HEK293T (cell line): ENCODE measurements at regions not wholly inside any gene's neighbourhood (a gene's known extent, or its start where the extent isn't known, plus 50 kb on each side); places are given as distances from the start of the nearest gene placed in this dataset.

Experiments
- CTCF ChIA-PET: fragments of 350-600 bp; formaldehyde crosslinking; extraction: SDS; loops from one replicate; lab custom pipeline; 2021; ENCODE audit warnings: antibody characterized with exemption, inconsistent platforms; lab: Yijun Ruan, JAX
- POLR2A ChIA-PET: fragments of 350-600 bp; formaldehyde crosslinking; extraction: SDS; loops from one replicate; lab custom pipeline; 2020; ENCODE audit warnings: antibody characterized with exemption, inconsistent platforms; lab: Yijun Ruan, JAX
- DNase-seq: peaks from one replicate; pipeline ENCODE4 v3.0.0; 2012; ENCODE audit warnings: mixed read lengths; ENCODE audit errors: extremely low spot score
- ARNT ChIP-seq: fragments of 450-650 bp; IDR thresholded peaks from 2 replicates; pipeline ENCODE4 v1.6.1; 2017; ENCODE audit warnings: mild to moderate bottlenecking
- BHLHE40 ChIP-seq: fragments of 450-650 bp; IDR thresholded peaks from 2 replicates; pipeline ENCODE4 v1.6.1; 2016; ENCODE audit warnings: mild to moderate bottlenecking, moderate library complexity, borderline replicate concordance
- CTBP1 ChIP-seq: fragments of 450-650 bp; IDR thresholded peaks from 2 replicates; pipeline ENCODE4 v1.6.1; 2016; ENCODE audit warnings: borderline replicate concordance
- ELF4 ChIP-seq: fragments of 450-650 bp; IDR thresholded peaks from 2 replicates; pipeline ENCODE4 v1.6.1; 2017; ENCODE audit warnings: antibody characterized with exemption
- FOXA1 ChIP-seq: fragments of 450-650 bp; IDR thresholded peaks from 2 replicates; pipeline ENCODE4 v1.6.1; 2016; ENCODE audit warnings: mild to moderate bottlenecking
- FOXK2 ChIP-seq: fragments of 450-650 bp; IDR thresholded peaks from 2 replicates; pipeline ENCODE4 v1.6.1; 2016; ENCODE audit warnings: mild to moderate bottlenecking
- FOXM1 ChIP-seq: fragments of 450-650 bp; IDR thresholded peaks from 2 replicates; pipeline ENCODE4 v1.6.1; 2017; ENCODE audit warnings: mild to moderate bottlenecking, borderline replicate concordance
- HDGF ChIP-seq: fragments of 450-650 bp; IDR thresholded peaks from 2 replicates; pipeline ENCODE4 v1.6.1; 2017; ENCODE audit warnings: antibody characterized with exemption, borderline replicate concordance
- L3MBTL2 ChIP-seq: fragments of 450-650 bp; conservative IDR thresholded peaks from 2 replicates; pipeline ENCODE4 v1.6.1; 2016; ENCODE audit warnings: mild to moderate bottlenecking
- LEF1 ChIP-seq: fragments of 450-650 bp; IDR thresholded peaks from 2 replicates; pipeline ENCODE4 v1.6.1; 2017; ENCODE audit warnings: mild to moderate bottlenecking, borderline replicate concordance
- NFRKB ChIP-seq: fragments of 450-650 bp; IDR thresholded peaks from 2 replicates; pipeline ENCODE4 v1.6.1; 2016; ENCODE audit warnings: mild to moderate bottlenecking, moderate library complexity
- PKNOX1 ChIP-seq: fragments of 450-650 bp; IDR thresholded peaks from 2 replicates; pipeline ENCODE4 v1.6.1; 2016
- SP1 ChIP-seq: fragments of 450-650 bp; IDR thresholded peaks from 2 replicates; pipeline ENCODE4 v1.6.1; 2017
- SUZ12 ChIP-seq: fragments of 450-650 bp; IDR thresholded peaks from 2 replicates; pipeline ENCODE4 v1.6.1; 2016; ENCODE audit warnings: mild to moderate bottlenecking
- TARDBP ChIP-seq: fragments of 450-650 bp; IDR thresholded peaks from 2 replicates; pipeline ENCODE4 v1.6.1; 2016
- ZNF384 ChIP-seq: fragments of 450-650 bp; IDR thresholded peaks from 2 replicates; pipeline ENCODE4 v1.6.1; 2016

- no peak for DNase-seq
- CTCF ChIA-PET, result no interaction called here
- POLR2A ChIA-PET, result no interaction called here
- no peak for TF ChIP-seq FOXA1
- TF ChIP-seq PKNOX1, result no peak
- no peak for TF ChIP-seq SUZ12
- no peak for TF ChIP-seq FOXK2
- no peak for TF ChIP-seq NFRKB
- TF ChIP-seq ARNT, result no peak
- TF ChIP-seq L3MBTL2, result no peak
- no peak for TF ChIP-seq ZNF384
- no peak for TF ChIP-seq ELF4
- TF ChIP-seq SP1, result no peak
- TF ChIP-seq FOXM1, result no peak
- TF ChIP-seq HDGF, result no peak
- no peak for TF ChIP-seq LEF1
- TF ChIP-seq CTBP1, result no peak
- TF ChIP-seq BHLHE40, result no peak
- TF ChIP-seq TARDBP, result no peak
These were observed 52.2 kb upstream of the TOM1L1 start for GRCh38 chr17:54848368-54848987.

- DNase-seq, result no peak
- POLR2A ChIA-PET, result no interaction called here
- TF ChIP-seq PKNOX1 (no peak), ZNF384 (no peak), SP1 (no peak), ELF4 (no peak), LEF1 (no peak), FOXA1 (no peak), L3MBTL2 (no peak), FOXM1 (no peak), FOXK2 (no peak), TARDBP (no peak), CTBP1 (no peak)
- CTCF ChIA-PET, result no interaction called here
These were observed 51.0 kb upstream of the TOM1L1 start for GRCh38 chr17:54849660-54850059.
